Stimulated activated CD8-positive, alpha-beta memory T cell treated with anti-CD3 and anti-CD28 coated beads, Interleukin-15, amount 100 ng/mL, for 48 hours (primary cell): ENCODE measurements at regions not wholly inside any gene's neighbourhood (a gene's known extent, or its start where the extent isn't known, plus 50 kb on each side); places are given as distances from the start of the nearest gene placed in this dataset.
"Not testable (repeated sequence)": the region's sequence is repeated elsewhere in the genome, so short reads cannot be mapped to it uniquely, and the experiment has no call there.

ENCODE experiments used
- DNase-seq, 2 donors: peaks; one replicate each; pipeline ENCODE4 v3.0.0-alpha.2; 2020; ENCODE audit warnings: low read depth in 2 of 2

- DNase-seq: no peak
Measured at GRCh38 chr1:57591842-57592241, 168.0 kb upstream of the DAB1 start.

GRCh38 chr1:57590978-57591377 is 167.1 kb upstream of the DAB1 start:
- DNase-seq: no peak

GRCh38 chr1:57586842-57587241 is 163.0 kb upstream of the DAB1 start:
- DNase-seq: no peak

GRCh38 chr1:57578680-57579079 is 154.8 kb upstream of the DAB1 start:
- DNase-seq: no peak

DNA sequence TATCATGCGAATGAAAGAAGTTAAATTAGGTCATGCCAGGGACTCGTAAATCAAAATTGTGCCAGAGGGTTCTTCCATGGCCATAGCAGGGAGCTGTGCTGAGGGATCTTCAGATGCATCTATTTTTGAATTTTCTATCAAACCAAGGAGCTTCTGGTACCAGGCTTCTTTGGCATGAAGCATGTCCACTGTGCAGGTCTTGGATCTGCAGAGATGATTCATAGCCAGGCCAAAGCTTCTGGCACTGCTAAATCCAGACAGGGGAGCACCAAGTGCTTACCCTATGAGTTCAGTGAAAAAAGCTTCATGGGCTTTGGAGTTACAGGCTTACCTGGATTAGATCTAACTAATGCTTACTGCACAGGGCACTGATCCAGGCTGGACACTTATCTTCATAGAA is 154.2 kb upstream of the DAB1 start:
- DNase-seq: no peak

DNA sequence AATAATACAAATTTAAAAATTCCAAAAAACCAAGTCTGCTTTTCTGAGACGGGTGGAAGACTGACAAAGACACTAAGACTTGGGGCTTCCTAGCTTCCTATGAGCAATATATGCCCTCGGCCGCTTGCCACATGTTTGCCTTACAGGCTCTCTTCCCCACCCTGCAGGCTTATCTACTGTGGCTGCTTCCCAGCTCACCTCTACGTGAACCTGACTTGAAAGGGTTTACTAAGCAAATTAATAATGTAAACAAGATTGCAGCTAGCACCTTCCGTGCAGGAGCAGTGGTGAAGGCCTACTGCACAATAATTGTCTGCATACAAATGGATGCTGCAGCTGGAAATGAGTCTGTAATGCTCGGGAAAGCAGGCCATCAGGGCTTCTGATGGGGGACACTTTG is 152.9 kb upstream of the DAB1 start:
- no peak for DNase-seq

GRCh38 chr1:57572016-57572415 is 148.2 kb upstream of the DAB1 start:
- no peak for DNase-seq

DNA sequence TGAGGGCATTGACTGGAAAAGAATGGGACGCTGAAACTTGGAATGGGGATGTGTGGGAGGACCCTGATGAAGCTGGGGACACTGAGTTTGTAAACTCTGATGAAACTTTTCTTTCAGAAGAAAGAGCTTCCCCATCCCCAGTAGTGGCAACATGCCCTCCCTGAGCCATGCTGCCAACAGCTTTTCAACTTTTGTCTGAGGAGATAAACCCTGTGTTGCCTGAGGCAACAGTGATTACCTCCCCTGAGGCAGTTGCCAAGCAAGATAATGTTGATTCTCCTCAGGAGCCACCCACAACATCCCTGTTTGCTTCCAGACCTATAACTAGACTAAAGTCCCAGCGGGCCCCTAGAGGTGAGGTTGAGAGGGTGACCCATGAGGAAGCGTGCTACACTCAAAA is 134.2 kb upstream of the DAB1 start:
- not testable (repeated sequence) for DNase-seq

GRCh38 chr1:57553666-57554065 is 129.8 kb upstream of the DAB1 start:
- no peak for DNase-seq

DNA sequence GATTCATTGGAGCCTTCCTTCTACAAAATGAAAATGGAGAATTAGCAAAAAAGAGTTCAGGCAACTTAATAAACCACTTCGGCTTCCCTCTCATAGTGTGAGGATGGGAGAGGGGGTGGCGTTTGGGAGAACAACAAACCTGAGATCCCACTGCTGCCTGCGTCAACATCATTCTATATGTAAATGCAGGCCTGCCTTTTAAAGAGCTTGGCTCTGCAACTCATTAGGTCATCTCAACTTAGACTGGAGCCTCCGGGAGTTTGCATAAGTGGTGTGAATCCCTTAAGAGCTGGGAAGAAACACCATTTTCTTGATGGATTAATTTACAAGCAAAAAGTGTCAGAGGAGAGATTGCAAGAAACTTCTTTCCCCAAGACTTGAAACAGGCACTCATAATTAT is 127.6 kb upstream of the DAB1 start:
- DNase-seq: no peak

DNA sequence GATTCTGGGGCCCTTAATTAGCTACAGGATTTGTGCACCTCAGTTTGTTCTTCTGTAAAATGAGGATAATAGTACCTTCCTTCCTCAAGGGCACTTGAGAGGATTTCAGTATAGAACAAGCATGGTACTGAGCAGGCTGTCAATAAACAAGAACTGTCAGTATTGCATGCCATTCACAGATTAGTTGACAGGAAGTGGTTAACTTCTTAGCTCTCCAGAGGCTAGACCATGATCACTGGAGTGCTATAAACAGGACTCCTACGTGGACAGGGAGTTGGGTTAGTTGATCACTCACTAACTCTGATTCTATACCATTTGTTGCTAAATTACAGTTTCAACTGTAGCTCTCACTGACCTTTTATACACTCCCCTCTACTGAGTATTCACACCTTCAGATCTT is 126.2 kb upstream of the DAB1 start:
- DNase-seq: no peak

DNA sequence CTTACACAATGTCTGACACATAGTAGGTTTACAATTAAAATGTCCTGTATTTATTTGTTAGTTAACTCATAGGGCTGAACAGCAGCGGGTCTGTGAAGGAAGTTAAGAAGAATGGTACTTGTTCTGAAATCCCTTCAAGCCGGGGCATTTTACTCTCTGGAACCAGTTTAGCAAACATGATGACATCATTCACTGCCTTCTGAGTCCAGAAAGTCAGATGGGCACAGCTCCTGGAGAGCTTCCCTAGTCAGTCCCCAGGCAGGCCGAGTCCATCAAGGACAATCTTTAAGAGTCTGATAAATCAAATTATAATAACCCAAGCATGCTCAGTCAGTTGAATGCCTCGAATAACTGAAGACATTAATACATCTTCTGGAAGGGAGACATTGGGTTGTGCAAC is 125.4 kb upstream of the DAB1 start:
- DNase-seq: no peak

GRCh38 chr1:57546549-57547330 is 122.9 kb upstream of the DAB1 start:
- DNase-seq: no peak

DNA sequence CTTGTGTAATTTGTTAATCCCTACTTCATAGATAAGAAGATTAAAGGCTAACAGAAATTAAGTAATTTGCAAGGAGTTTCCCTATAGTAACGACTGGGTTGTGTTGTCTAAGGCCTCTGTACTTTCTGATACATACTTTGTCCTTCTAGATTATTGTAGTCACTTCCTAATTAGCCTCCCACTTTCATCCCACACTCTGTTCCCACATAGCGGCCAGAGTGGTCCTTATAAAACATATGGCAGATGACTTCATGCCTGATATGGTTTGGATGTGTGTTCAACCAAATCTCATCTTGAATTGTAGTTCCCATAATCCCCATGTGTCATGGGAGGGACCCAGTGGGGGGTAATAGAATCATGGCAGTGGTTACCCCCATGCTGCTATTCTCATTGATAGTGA is 120.5 kb upstream of the DAB1 start:
- DNase-seq: no peak

DNA sequence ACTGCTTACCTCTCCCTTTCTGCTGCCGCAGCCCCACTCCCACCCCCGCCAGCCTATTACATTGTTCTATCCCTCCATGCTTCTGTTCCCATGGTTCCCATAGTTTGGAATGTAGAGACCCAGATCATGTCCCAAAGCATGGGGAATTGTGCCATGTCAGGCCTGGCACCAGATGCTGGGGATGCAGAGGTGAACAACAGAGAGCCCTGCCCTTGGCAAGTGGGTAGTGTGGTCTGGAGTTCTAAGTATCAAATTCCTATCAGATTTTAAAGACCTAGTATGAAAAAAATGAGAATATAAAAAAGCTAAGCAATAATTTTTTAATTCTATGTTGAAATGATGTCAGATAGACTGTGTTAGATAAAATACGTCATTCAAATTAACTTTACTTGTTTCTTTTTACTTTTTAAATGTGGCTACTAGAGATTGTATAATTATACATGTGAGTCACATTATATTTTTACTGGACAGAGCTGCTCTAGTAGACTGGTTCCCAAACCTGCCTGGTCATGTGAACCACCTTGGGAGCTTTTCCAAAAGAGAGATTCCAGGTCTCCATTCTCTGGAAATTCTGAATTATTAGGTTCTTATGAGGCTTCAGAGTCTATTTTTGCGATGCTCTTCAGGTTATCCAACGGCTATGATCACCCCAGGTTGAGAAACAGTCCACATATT is 113.0 kb upstream of the DAB1 start:
- DNase-seq: no peak

DNA sequence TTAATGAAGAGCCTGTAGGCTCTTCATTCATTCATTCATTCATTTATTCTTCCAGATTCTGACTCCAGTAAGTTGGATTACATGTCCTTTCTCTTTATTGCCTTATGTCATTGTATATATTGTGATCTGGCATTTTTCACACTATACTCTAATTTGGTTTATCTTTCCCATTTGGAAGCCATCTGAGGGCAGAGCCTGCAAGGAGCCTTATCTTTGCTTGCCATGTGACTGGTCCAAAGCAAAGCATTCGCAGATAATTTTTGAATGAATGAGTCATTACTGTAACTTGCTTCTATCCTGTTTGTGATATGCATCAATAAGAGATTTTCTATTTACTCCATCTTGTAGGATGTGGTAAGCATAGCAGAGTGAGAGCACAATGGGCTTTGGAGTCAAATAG is 108.4 kb upstream of the DAB1 start:
- no peak for DNase-seq

- not testable (repeated sequence) for DNase-seq
Measured at GRCh38 chr1:57530911-57531260, 107.0 kb upstream of the DAB1 start.

DNA sequence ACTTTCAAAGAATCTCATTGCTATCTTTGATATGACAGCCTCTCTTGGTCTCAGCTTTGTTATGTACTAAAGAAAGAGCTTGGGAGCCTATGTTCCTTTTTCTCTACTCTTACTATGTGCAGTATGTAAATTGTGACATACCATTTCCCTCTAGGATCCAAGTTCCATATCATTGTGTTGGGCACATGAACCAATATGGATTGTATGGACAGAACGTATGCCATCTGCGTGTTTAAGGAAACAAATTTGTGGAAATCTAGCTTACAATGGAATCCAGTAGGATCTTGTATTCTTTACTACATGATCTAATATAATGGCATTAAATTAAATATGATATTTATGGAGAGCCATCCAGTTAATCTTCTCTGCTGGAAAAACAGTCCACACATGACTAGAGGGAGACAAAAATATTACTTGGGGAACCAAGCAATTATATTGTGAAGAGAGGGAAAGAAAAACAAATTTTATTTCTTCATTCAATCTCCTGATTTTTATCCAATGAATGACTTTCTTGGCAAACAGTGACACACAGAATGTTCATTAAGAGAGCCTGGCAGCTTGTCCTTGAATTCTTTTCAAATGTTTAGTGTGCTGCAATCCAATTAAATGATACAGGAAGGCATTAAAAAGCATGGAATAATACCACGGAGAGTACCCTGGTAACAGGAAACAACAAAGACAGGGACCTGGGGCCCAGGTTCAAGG is 106.5 kb upstream of the DAB1 start:
- no peak for DNase-seq

GRCh38 chr1:57522575-57522974 is 98.7 kb upstream of the DAB1 start:
- no peak for DNase-seq

- DNase-seq: no peak
Measured at GRCh38 chr1:57520743-57521515, 97.1 kb upstream of the DAB1 start.

GRCh38 chr1:57518496-57518895 is 94.6 kb upstream of the DAB1 start:
- DNase-seq: no peak
